ENCODE measurements at regions not wholly inside any gene's neighbourhood (a gene's known extent, or its start where the extent isn't known, plus 50 kb on each side); places are given as distances from the start of the nearest gene placed in this dataset.
A peak's percentile ranks its signal among the peaks of the same experiment; 100 is the strongest.

GRCh38 chr5:164012371-164012770 lies 507.0 kb downstream of the MAT2B start:
- dilution Hi-C loops (cut with MboI; ENCODE audit: extremely low pct_ligation_motif_present, low sequenced_read_pairs), result no loop called here
- H3K9me3 ChIP-seq (replicated peaks; ENCODE audit: control insufficient read depth, insufficient read depth, low read length), result no peaks in the 10 kb centered on the region
- H3K27ac ChIP-seq (ENCODE audit: insufficient read depth, low read depth, low read length), result peak overlapping the region; percentile 47
- no peak for FAIRE-seq
- no peak overlapping the region for H3K4me3 ChIP-seq (replicated peaks in 1 of 3; ENCODE audit: insufficient read depth in 1 of 3, low read depth in 1 of 3, low read length in 3 of 3)
- peak overlapping the region; percentile 96 for H2AFZ ChIP-seq (ENCODE audit: low read depth, low read length)
- peak overlapping the region; percentile 48 for H3K9ac ChIP-seq (replicated peaks; ENCODE audit: extremely low read depth, insufficient read depth, low read length)
- TF ChIP-seq CTCF (IDR thresholded peaks at IDR 0.05; ENCODE audit: extremely low read depth in 1 of 2, insufficient read depth in 1 of 2, low read depth in 1 of 2, low read length in 2 of 2), result no peak
- no peak for TF ChIP-seq EZH2 (IDR thresholded peaks at IDR 0.05; ENCODE audit: borderline replicate concordance, low read depth, low read length, severe bottlenecking)
- no peak for TF ChIP-seq GATA2 (IDR thresholded peaks at IDR 0.05; ENCODE audit: insufficient read depth, insufficient read length, low read depth, low read length)
- no peak for TF ChIP-seq POLR2AphosphoS5 (IDR thresholded peaks at IDR 0.05; ENCODE audit: insufficient read depth, low read depth, low read length)
- no peak for TF ChIP-seq FOS (IDR thresholded peaks at IDR 0.05; ENCODE audit: borderline replicate concordance, insufficient read depth, low read length)
- no peak for TF ChIP-seq POLR2A (IDR thresholded peaks at IDR 0.05; ENCODE audit: low read depth, low read length)
- TF ChIP-seq MYC (IDR thresholded peaks at IDR 0.05; ENCODE audit: low read depth, low read length), result no peak
- no peak for TF ChIP-seq JUN (IDR thresholded peaks at IDR 0.05; ENCODE audit: borderline replicate concordance, insufficient read depth, insufficient read length, low read depth)
- no peak for TF ChIP-seq MAX (IDR thresholded peaks at IDR 0.05; ENCODE audit: insufficient read depth, insufficient read length)
- intact Hi-C loops (cut with micrococcal nuclease), result loop anchor here (1.0 kb wide), 1 partner anchor 145 kb away; no protein-coding TSS in a partner anchor
- ChIA-PET CTCF (interaction anchor here (0.6 to 3.0 kb wide), 80 partner anchors 9 to 1354 kb away, joined by 3 to 131 read pairs (median 4); no protein-coding TSS in a partner anchor), POLR2A (no interaction called here)
- DNase-seq (ENCODE audit: low read depth, low spot score), result peak; percentile 17
- no TSS peak for BruUV-seq (replicated peaks)
- no peak overlapping the region for H3K4me2 ChIP-seq (ENCODE audit: insufficient read depth, low read length)
- H3K9me1 ChIP-seq (replicated peaks; ENCODE audit: control insufficient read depth, extremely low read depth, insufficient read depth, low read length), result no peaks in the 10 kb centered on the region
- no peaks in the 10 kb centered on the region for H3K27me3 ChIP-seq (ENCODE audit: control insufficient read depth in 2 of 2, insufficient read depth in 2 of 2, low read length in 2 of 2)
- peaks cover 11% of the 10 kb centered on the region for H3K4me1 ChIP-seq (ENCODE audit: control insufficient read depth, extremely low read depth, insufficient read depth, low read length)
- no peaks in the 10 kb centered on the region for H4K20me1 ChIP-seq (replicated peaks; ENCODE audit: control insufficient read depth, extremely low read depth, insufficient read depth, low read length)
- H3K79me2 ChIP-seq (ENCODE audit: control insufficient read depth, insufficient read depth, low read length), result no peaks in the 10 kb centered on the region
- no peaks in the 10 kb centered on the region for H3K36me3 ChIP-seq (ENCODE audit: control insufficient read depth in 2 of 2, extremely low read depth in 1 of 2, insufficient read depth in 2 of 2, low read length in 2 of 2)

Data from endothelial cell of umbilical vein (primary cell).